Stomach (tissue), 4 donors: ENCODE measurements at regions not wholly inside any gene's neighbourhood (a gene's known extent, or its start where the extent isn't known, plus 50 kb on each side); places are given as distances from the start of the nearest gene placed in this dataset.

Experiments used
- POLR2A ChIP-seq, 4 donors: fragments of 450-650 bp; IDR thresholded peaks; one replicate each; pipeline ENCODE4 v1.6.1; 2016; ENCODE audit warnings: antibody characterized with exemption in 4 of 4, control low read depth in 2 of 4, mild to moderate bottlenecking in 1 of 4, moderate library complexity in 1 of 4
- POLR2AphosphoS5 ChIP-seq, 3 donors: sonication (generic); formaldehyde crosslinking; IDR thresholded peaks; one replicate each; pipeline ENCODE4 v1.6.1; 2016; ENCODE audit warnings: antibody characterized with exemption in 3 of 3
- TF ChIP-seq, protein P1 (sequence below), 7 experiments: fragments of 450-650 bp in 4 of 7; fragments of 200-600 bp in 3 of 7; sonication (generic) in 3 of 7; IDR thresholded peaks; one replicate each; pipeline ENCODE4 v1.5.1; 2016 to 2019; ENCODE audit warnings: antibody characterized with exemption in 7 of 7, control low read depth in 2 of 7, mild to moderate bottlenecking in 1 of 7

DNA sequence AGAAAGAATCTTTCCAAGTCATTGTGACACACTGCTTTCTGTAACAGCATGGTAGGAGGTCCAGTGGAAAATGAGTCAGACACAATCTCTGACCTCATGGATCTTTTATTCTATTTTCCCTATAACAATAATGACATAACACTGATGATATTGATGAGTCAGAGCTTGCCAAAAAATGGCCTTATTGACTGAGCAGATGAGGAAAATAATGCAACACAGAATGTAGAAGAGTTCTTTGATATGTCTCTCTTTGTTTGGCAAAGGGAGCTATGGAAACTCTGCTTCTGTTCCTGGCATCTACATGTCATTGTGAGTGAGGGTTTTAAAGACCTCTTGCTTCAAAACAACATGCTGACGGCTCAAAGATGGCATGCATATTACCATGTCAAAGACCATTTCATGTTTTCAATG lies 443.1 kb upstream of the ZNF608 start:
- TF ChIP-seq, protein P1, sequence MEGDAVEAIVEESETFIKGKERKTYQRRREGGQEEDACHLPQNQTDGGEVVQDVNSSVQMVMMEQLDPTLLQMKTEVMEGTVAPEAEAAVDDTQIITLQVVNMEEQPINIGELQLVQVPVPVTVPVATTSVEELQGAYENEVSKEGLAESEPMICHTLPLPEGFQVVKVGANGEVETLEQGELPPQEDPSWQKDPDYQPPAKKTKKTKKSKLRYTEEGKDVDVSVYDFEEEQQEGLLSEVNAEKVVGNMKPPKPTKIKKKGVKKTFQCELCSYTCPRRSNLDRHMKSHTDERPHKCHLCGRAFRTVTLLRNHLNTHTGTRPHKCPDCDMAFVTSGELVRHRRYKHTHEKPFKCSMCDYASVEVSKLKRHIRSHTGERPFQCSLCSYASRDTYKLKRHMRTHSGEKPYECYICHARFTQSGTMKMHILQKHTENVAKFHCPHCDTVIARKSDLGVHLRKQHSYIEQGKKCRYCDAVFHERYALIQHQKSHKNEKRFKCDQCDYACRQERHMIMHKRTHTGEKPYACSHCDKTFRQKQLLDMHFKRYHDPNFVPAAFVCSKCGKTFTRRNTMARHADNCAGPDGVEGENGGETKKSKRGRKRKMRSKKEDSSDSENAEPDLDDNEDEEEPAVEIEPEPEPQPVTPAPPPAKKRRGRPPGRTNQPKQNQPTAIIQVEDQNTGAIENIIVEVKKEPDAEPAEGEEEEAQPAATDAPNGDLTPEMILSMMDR (IDR thresholded peaks at IDR 0.05), result no peak
- TF ChIP-seq POLR2A (IDR thresholded peaks at IDR 0.05), result no peak
- no peak for TF ChIP-seq POLR2AphosphoS5 (IDR thresholded peaks at IDR 0.05)
